ENCODE measurements at regions not wholly inside any gene's neighbourhood (a gene's known extent, or its start where the extent isn't known, plus 50 kb on each side); places are given as distances from the start of the nearest gene placed in this dataset.

GRCh38 chr3:168165390-168166269, 69.9 kb upstream of the GOLIM4 start:
- TF ChIP-seq CTCF (IDR thresholded peaks at IDR 0.05; ENCODE audit: insufficient read depth, low read depth, low read length) (peak; percentile 87), EZH2 (IDR thresholded peaks at IDR 0.05; ENCODE audit: insufficient read depth, low read length) (no peak)
